Esophagus muscularis mucosa (tissue), 4 donors: ENCODE measurements at regions not wholly inside any gene's neighbourhood (a gene's known extent, or its start where the extent isn't known, plus 50 kb on each side); places are given as distances from the start of the nearest gene placed in this dataset.

ENCODE experiments used
- DNase-seq: peaks from one replicate; pipeline ENCODE4 v3.0.0-alpha.2; 2017; ENCODE audit errors: extremely low spot score
- H3K27ac ChIP-seq, 4 donors: fragments of 200-600 bp; sonication (generic); replicated peaks in 1 of 4; 1 replicate in 3 of 4; 2 replicates in 1 of 4; pipeline ENCODE4 v1.5.1; 2016 to 2019; ENCODE audit warnings: mild to moderate bottlenecking in 1 of 4
- H3K27me3 ChIP-seq, 4 donors: fragments of 200-600 bp; sonication (generic); one replicate each; pipeline versions ENCODE4 v1.5.1 to v1.6.0; 2016 to 2019
- H3K36me3 ChIP-seq, 4 donors: fragments of 200-600 bp; sonication (generic); one replicate each; pipeline ENCODE4 v1.5.1; 2016 to 2019
- H3K4me1 ChIP-seq, 4 donors: fragments of 200-600 bp; sonication (generic); one replicate each; pipeline ENCODE4 v1.5.1; 2016 to 2019
- H3K4me3 ChIP-seq, 4 donors: fragments of 200-600 bp; sonication (generic); 1 replicate in 2 of 4; 2 replicates in 2 of 4; pipeline ENCODE4 v1.5.1; 2016 to 2019; ENCODE audit warnings: mild to moderate bottlenecking in 4 of 4, moderate library complexity in 1 of 4
- H3K9me3 ChIP-seq, 4 donors: fragments of 200-600 bp; sonication (generic); 1 replicate in 3 of 4; 2 replicates in 1 of 4; pipeline ENCODE4 v1.5.1; 2016 to 2019
- EP300 ChIP-seq: sonication (generic); formaldehyde crosslinking; IDR thresholded peaks from one replicate; pipeline ENCODE4 v1.6.1; 2017; ENCODE audit warnings: antibody characterized with exemption
- POLR2A ChIP-seq: fragments of 450-650 bp; IDR thresholded peaks from one replicate; pipeline ENCODE4 v1.6.1; 2017; ENCODE audit warnings: antibody characterized with exemption, moderate library complexity, mild to moderate bottlenecking, low read depth
- POLR2AphosphoS5 ChIP-seq, 2 donors: sonication (generic); formaldehyde crosslinking; IDR thresholded peaks; one replicate each; pipeline ENCODE4 v1.6.1; 2017; ENCODE audit warnings: antibody characterized with exemption in 2 of 2
- WGBS: methylation state at CpG from one replicate; pipeline ENCODE4 v1.1.5; 2018; 5-methylcytosine and 5-hydroxymethylcytosine counted together
- intact Hi-C: fragments of 100-400 bp; cut with DNase I; formaldehyde crosslinking; loops from one replicate; pipeline ENCODE4 v1.15.1; 2023
- TF ChIP-seq, protein P1 (sequence below), 3 experiments: fragments of 200-600 bp in 2 of 3; fragments of 450-650 bp in 1 of 3; sonication (generic) in 2 of 3; IDR thresholded peaks; one replicate each; pipeline ENCODE4 v1.5.1; 2017 to 2019; ENCODE audit warnings: antibody characterized with exemption in 3 of 3, mild to moderate bottlenecking in 2 of 3, moderate library complexity in 1 of 3

DNA sequence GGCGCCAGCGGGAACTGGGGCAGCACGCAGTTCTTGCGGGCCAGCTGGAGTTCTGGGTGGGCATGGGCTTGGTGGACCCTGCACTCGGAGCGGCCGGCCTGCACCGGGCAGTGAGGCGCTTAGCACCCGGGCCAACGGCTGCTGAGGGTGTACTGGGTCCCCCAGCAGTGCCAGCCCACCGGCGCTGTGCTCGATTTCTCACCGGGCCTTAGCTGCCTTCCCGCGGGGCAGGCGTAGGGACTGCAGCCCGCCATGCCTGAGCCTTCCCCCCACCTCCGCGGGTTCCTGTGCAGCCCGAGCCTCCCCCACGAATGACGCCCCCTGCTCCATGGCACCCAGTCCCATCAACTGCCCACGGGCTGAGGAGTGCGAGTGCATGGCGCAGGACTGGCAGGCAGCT is 168.8 kb downstream of the CD24 start:
- no peak for TF ChIP-seq POLR2A
- TF ChIP-seq, protein P1, sequence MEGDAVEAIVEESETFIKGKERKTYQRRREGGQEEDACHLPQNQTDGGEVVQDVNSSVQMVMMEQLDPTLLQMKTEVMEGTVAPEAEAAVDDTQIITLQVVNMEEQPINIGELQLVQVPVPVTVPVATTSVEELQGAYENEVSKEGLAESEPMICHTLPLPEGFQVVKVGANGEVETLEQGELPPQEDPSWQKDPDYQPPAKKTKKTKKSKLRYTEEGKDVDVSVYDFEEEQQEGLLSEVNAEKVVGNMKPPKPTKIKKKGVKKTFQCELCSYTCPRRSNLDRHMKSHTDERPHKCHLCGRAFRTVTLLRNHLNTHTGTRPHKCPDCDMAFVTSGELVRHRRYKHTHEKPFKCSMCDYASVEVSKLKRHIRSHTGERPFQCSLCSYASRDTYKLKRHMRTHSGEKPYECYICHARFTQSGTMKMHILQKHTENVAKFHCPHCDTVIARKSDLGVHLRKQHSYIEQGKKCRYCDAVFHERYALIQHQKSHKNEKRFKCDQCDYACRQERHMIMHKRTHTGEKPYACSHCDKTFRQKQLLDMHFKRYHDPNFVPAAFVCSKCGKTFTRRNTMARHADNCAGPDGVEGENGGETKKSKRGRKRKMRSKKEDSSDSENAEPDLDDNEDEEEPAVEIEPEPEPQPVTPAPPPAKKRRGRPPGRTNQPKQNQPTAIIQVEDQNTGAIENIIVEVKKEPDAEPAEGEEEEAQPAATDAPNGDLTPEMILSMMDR (IDR thresholded peaks at IDR 0.05) = no peak
- no peak for TF ChIP-seq EP300
- TF ChIP-seq POLR2AphosphoS5 (IDR thresholded peaks at IDR 0.05) = no peak
- Histone ChIP-seq H3K27me3 (no peaks in the 10 kb centered on the region), H3K27ac (no peak overlapping the region), H3K4me1 (no peaks in the 10 kb centered on the region), H3K4me3 (no peak overlapping the region), H3K36me3 (no peaks in the 10 kb centered on the region), H3K9me3 (peaks cover 0 to 28% (median 27%) of the 10 kb centered on the region in 4 donors)
- intact Hi-C loops = no loop called here
- 95% methylated on average over 15 of the region's 27 CpGs for WGBS
- DNase-seq = no peak

DNA sequence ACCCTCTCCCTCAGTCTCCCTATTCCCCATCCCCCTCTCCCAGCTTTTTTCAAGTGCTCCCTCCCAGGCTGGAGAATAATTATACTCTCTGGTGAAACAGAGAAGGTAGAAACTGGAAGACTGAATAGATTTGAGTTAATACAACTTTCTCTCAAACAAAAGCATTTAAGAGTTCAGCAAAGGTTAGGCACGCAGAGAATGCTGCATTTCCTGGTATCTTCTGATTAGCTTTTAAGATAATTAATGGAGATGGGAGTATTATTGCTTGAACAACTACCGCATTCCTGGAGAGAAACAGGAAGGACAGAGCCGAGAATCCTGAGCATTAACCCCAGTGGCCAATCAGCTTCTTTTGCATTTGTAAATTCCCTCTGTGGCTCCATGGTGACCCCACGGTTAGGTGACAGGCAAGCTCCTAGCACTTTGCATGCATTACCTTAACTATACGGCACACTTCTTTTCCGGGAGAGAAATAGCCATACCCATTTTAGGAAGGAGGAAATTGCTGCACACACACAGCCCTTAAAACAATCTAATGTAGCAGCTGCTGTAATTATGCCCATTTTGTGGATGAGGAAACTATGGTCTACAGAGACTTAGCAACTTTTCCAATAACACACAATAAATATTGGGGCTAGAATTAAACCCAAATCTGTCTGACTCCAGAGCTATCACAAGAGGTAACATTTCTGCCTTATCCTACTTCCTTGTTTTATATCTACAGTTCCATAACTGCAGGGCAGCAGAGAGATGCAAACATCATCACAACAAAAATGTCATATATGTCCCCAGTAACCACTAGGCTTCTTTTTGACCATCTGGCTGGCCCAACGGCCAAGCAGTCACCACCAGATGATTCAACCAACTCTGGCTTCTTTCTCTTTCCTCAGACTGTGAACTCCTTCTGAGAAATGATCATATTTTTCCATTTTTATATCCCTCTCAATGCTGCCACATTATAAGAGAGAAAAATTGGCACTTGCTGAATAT is 169.9 kb downstream of the CD24 start:
- Histone ChIP-seq H3K4me1 (no peaks in the 10 kb centered on the region), H3K36me3 (no peaks in the 10 kb centered on the region), H3K9me3 (peaks cover 0 to 22% (median 19%) of the 10 kb centered on the region in 4 donors), H3K27me3 (no peaks in the 10 kb centered on the region), H3K4me3 (no peak overlapping the region), H3K27ac (no peak overlapping the region)
- intact Hi-C loops = no loop called here
- WGBS = 29% methylated on average over 7 of the region's 7 CpGs
- DNase-seq = no peak
- TF ChIP-seq, protein P1 (IDR thresholded peaks at IDR 0.05) = no peak
- TF ChIP-seq POLR2AphosphoS5 (IDR thresholded peaks at IDR 0.05) (no peak), POLR2A (no peak), EP300 (no peak)

DNA sequence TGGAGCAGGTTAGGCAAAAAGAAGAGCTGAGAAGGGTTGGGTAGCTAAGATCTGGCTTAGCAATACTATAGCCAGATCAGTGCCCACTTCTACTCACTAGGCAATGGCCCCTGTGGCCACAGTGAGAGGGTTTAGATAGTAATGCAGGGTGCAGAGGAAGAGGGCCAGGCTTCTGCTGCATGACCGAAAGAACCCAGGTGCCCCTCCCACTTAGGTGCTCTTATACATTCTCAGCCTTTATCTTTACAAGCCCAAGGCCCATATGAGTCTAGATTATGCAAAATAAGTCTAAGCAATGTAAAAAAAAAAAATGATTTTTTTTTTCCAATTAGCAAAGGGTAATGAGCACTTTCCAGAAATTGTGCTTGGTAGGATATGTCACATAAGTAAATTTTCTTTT is 171.3 kb downstream of the CD24 start:
- 89% methylated on average over 1 of the region's 1 CpG for WGBS
- intact Hi-C loops = no loop called here
- Histone ChIP-seq H3K4me1 (no peaks in the 10 kb centered on the region), H3K27ac (no peak overlapping the region), H3K4me3 (no peak overlapping the region), H3K36me3 (no peaks in the 10 kb centered on the region), H3K27me3 (no peaks in the 10 kb centered on the region), H3K9me3 (peaks cover 0 to 7% (median 5%) of the 10 kb centered on the region in 4 donors)
- DNase-seq = no peak
- TF ChIP-seq POLR2A = no peak
- no peak for TF ChIP-seq EP300
- no peak for TF ChIP-seq POLR2AphosphoS5 (IDR thresholded peaks at IDR 0.05)
- TF ChIP-seq, protein P1 (IDR thresholded peaks at IDR 0.05) = no peak

DNA sequence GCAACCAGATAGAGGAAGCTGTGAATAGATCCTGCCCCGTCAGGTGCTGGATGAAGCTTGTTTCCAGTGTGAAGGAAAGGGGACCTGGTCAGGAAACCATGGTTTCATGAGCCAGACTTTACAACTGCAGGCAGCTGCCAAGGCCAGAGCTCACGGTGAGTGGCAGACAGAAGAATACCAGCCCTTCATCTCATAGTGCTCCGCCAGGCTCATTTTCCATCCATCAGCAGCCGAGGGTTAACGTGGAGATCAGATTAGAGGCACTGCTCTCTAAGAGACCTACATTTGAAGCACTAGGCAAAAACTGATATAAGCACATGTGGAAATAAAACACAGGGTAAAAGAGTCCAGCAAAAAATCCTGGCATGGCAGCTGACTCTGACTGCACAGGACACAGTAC is 172.4 kb downstream of the CD24 start:
- no peaks in the 10 kb centered on the region for H3K4me1 ChIP-seq
- DNase-seq = no peak
- TF ChIP-seq POLR2AphosphoS5 (IDR thresholded peaks at IDR 0.05) (no peak), EP300 (no peak), POLR2A (no peak)
- TF ChIP-seq, protein P1 (IDR thresholded peaks at IDR 0.05) = no peak
- H3K27ac ChIP-seq = no peak overlapping the region
- no peaks in the 10 kb centered on the region for H3K9me3 ChIP-seq
- no peaks in the 10 kb centered on the region for H3K27me3 ChIP-seq
- H3K36me3 ChIP-seq = no peaks in the 10 kb centered on the region
- intact Hi-C loops = no loop called here
- 63% methylated on average over 5 of the region's 5 CpGs for WGBS
- H3K4me3 ChIP-seq = no peak overlapping the region
